Nephron (organoid): ENCODE measurements at regions not wholly inside any gene's neighbourhood (a gene's known extent, or its start where the extent isn't known, plus 50 kb on each side); places are given as distances from the start of the nearest gene placed in this dataset.

ENCODE experiments used
- H3K27ac Mint-ChIP-seq, 3 experiments: 2 replicates each; pipeline ENCODE4 v1.8.0; 2020; ENCODE audit warnings: mixed read lengths in 3 of 3, mild to moderate bottlenecking in 2 of 3, moderate library complexity in 1 of 3
- H3K27me3 Mint-ChIP-seq: 2 replicates; pipeline ENCODE4 v1.8.0; 2021; ENCODE audit warnings: low read depth, mild to moderate bottlenecking, moderate library complexity, mixed read lengths
- H3K36me3 Mint-ChIP-seq: 2 replicates; pipeline ENCODE4 v1.8.0; 2020; ENCODE audit warnings: low read depth, mixed read lengths
- H3K4me1 Mint-ChIP-seq: 2 replicates; pipeline ENCODE4 v1.8.0; 2020; ENCODE audit warnings: mixed read lengths
- H3K4me3 Mint-ChIP-seq, 3 experiments: 2 replicates each; pipeline ENCODE4 v1.8.0; 2020; ENCODE audit warnings: mild to moderate bottlenecking in 3 of 3, mixed read lengths in 3 of 3, moderate library complexity in 2 of 3
- H3K9me3 Mint-ChIP-seq: 2 replicates; pipeline ENCODE4 v1.8.0; 2020; ENCODE audit warnings: mixed read lengths
- TF ChIP-seq, protein P1 (sequence below), 3 experiments: fragments of 200-600 bp; sonication (generic); IDR thresholded peaks; one replicate each; pipeline ENCODE4 v1.5.0; 2021; ENCODE audit warnings: antibody characterized with exemption in 3 of 3; ENCODE audit not compliant: unreplicated experiment in 3 of 3

DNA sequence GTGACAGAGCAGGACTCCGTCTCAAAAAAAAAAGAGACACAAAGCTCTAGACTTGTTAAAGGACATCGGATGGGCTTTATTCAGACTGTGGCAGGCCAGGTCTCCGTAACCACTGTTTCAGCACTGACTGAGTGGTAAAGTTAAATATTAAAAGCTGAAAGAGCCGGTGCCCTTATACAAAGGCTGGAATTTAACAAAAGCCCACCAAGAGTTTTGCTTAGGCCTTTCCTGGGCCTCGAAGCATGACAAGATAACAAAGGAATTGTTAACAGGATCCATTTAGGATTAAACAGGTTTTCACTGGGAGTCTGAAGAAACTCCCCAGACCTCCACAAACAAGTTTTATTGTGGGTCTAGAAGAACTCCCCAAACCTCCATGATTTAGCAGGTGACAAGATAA is 727.8 kb downstream of the TYW1 start:
- Mint-ChIP-seq H3K27me3 (no peaks in the 10 kb centered on the region), H3K4me1 (peaks cover 12% of the 10 kb centered on the region), H3K27ac (peak overlapping the region; percentile 79 to 92 (median 83)), H3K36me3 (no peaks in the 10 kb centered on the region), H3K4me3 (no peak overlapping the region), H3K9me3 (no peaks in the 10 kb centered on the region)
- TF ChIP-seq, protein P1, sequence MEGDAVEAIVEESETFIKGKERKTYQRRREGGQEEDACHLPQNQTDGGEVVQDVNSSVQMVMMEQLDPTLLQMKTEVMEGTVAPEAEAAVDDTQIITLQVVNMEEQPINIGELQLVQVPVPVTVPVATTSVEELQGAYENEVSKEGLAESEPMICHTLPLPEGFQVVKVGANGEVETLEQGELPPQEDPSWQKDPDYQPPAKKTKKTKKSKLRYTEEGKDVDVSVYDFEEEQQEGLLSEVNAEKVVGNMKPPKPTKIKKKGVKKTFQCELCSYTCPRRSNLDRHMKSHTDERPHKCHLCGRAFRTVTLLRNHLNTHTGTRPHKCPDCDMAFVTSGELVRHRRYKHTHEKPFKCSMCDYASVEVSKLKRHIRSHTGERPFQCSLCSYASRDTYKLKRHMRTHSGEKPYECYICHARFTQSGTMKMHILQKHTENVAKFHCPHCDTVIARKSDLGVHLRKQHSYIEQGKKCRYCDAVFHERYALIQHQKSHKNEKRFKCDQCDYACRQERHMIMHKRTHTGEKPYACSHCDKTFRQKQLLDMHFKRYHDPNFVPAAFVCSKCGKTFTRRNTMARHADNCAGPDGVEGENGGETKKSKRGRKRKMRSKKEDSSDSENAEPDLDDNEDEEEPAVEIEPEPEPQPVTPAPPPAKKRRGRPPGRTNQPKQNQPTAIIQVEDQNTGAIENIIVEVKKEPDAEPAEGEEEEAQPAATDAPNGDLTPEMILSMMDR (IDR thresholded peaks at IDR 0.05; ENCODE audit: unreplicated experiment in 3 of 3) = no peak

DNA sequence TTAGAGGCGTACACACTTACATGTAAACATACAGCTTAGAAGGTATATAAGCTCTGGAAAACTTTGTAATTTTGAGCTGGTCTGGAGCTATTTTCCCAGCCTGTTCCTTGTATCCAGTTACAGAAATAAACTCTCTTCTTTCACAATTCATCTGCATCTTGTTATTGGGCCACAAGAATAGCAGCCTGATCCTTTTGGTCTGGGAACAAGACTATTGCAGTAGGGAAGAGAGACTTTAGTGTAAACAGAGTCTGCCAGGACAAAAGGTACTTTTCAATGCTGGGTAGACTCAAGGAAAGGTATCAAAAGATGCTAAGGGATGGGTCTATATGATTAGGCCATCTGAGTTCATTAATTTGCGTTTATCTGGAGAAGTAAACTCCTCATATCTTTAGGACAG is 728.3 kb downstream of the TYW1 start:
- peaks cover 12% of the 10 kb centered on the region for H3K4me1 Mint-ChIP-seq
- TF ChIP-seq, protein P1 (IDR thresholded peaks at IDR 0.05; ENCODE audit: unreplicated experiment in 3 of 3) = no peak
- H3K4me3 Mint-ChIP-seq = no peak overlapping the region

DNA sequence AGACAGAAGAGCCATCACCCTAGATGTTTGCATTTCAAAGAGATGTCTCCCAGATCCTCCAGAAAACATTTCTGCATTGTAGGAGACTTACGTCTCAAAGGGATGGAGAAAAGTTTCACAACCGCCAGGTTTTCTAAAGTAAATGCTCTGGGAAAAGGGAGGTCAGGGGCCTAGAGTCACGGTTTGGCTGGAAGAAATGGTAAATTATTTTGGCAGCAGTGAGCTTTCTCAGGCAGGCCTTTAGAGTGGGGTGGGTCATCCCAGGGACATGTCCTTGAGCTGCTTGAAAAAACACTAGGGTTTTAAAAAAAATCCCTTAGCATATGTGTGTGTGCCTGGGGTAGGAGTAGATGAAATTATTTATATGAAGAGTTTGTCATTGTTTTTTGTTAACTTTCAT is 728.8 kb downstream of the TYW1 start:
- TF ChIP-seq, protein P1 (IDR thresholded peaks at IDR 0.05; ENCODE audit: unreplicated experiment in 3 of 3) = no peak
- H3K9me3 Mint-ChIP-seq = no peaks in the 10 kb centered on the region

More for the DNA sequence above, 728.3 kb downstream of the TYW1 start:
- peaks cover 4% of the 10 kb centered on the region for H3K27me3 Mint-ChIP-seq
- no peaks in the 10 kb centered on the region for H3K36me3 Mint-ChIP-seq
- H3K27ac Mint-ChIP-seq = peak overlapping the region; percentile 79 to 92 (median 83)
- no peaks in the 10 kb centered on the region for H3K9me3 Mint-ChIP-seq

DNA sequence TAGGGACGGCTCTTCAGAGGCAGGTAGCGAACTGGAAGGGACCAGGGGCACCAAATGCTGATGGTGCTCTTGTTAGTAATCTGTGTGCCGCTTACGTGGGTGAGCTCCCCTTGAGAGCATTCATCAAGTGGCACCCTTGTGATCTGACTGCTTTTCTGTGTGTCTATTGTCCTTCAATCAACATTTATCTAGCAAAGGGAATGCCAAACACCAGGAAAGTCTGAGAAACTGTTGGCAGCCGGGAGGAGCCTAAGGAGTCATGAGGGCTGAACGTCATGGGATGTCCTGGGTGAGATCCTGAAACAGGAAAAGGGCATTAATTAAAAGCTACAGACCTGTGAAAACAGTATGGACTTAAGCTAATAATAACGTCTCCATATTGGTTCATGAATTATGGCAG is 733.1 kb downstream of the TYW1 start:
- Mint-ChIP-seq H3K9me3 (peaks cover 2% of the 10 kb centered on the region), H3K27ac (peak overlapping the region in 1 of 3 experiments; percentile 47), H3K4me3 (no peak overlapping the region), H3K27me3 (peaks cover 4% of the 10 kb centered on the region), H3K36me3 (no peaks in the 10 kb centered on the region), H3K4me1 (peaks cover 9% of the 10 kb centered on the region)
- TF ChIP-seq, protein P1 (IDR thresholded peaks at IDR 0.05; ENCODE audit: unreplicated experiment in 3 of 3) = no peak

More for the DNA sequence above, 728.8 kb downstream of the TYW1 start:
- Mint-ChIP-seq H3K4me1 (peaks cover 12% of the 10 kb centered on the region), H3K4me3 (no peak overlapping the region), H3K27ac (peak overlapping the region; percentile 79 to 92 (median 83)), H3K27me3 (peaks cover 4% of the 10 kb centered on the region), H3K36me3 (no peaks in the 10 kb centered on the region)

DNA sequence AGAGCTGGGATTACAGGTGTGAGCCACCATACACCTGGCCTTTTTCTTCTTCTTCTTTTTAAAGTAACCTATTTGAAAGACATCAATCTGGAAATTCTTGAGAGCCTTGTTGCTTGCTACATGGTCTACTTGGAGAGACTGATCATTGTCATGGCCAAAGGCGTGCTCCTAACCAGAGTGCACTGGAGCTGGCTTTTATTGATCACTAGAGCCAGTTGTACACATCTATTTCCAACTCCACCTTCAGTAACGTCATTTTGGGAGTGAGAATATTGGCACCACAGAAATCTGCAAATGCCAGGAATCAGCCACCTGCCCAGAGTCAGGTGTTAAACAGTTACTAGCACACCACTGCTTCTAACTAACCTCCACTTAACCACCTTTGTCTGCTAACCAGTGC is 735.1 kb downstream of the TYW1 start:
- Mint-ChIP-seq H3K4me1 (no peaks in the 10 kb centered on the region), H3K27me3 (peaks cover 4% of the 10 kb centered on the region), H3K9me3 (peaks cover 3% of the 10 kb centered on the region), H3K4me3 (no peak overlapping the region), H3K27ac (no peak overlapping the region), H3K36me3 (no peaks in the 10 kb centered on the region)
- TF ChIP-seq, protein P1 (IDR thresholded peaks at IDR 0.05; ENCODE audit: unreplicated experiment in 3 of 3) = no peak

DNA sequence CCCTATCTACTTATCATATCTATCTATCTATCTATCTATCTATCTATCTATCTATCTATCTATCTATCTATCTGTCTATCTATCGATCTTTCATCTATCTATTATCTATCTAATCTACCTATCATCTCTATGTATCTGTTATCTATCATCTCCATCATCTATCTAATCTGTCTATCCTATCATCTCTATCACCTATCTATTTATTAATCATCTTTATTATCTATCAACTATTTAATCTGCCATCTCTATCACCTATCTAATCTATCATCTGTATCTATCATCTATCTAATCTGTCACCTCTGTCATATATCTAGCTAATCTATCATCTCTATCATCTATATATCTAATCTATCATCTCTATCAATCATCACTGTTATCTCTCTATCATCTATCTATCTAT is 736.3 kb downstream of the TYW1 start:
- H3K27me3 Mint-ChIP-seq = peaks cover 9% of the 10 kb centered on the region
- no peak overlapping the region for H3K4me3 Mint-ChIP-seq
- no peak overlapping the region for H3K27ac Mint-ChIP-seq
- no peaks in the 10 kb centered on the region for H3K4me1 Mint-ChIP-seq
- H3K36me3 Mint-ChIP-seq = no peaks in the 10 kb centered on the region
- peaks cover 3% of the 10 kb centered on the region for H3K9me3 Mint-ChIP-seq
- TF ChIP-seq, protein P1 (IDR thresholded peaks at IDR 0.05; ENCODE audit: unreplicated experiment in 3 of 3) = no peak
